HG03442 (cell line): ENCODE measurements at regions not wholly inside any gene's neighbourhood (a gene's known extent, or its start where the extent isn't known, plus 50 kb on each side); places are given as distances from the start of the nearest gene placed in this dataset.
A peak's percentile ranks its signal among the peaks of the same experiment; 100 is the strongest.
"Not testable (repeated sequence)": the region's sequence is repeated elsewhere in the genome, so short reads cannot be mapped to it uniquely, and the experiment has no call there.

ENCODE experiments used
- ATAC-seq: cut with Tn5 transposase; IDR thresholded peaks from one replicate; pipeline ENCODE4 v1.9.1; 2021; ENCODE audit warnings: mild to moderate bottlenecking, moderate library complexity; ENCODE audit not compliant: unreplicated experiment

GRCh38 chr6:4420160-4420865 lies 284.9 kb upstream of the ECI2 start:
- ATAC-seq: no peak

GRCh38 chr6:4415549-4415948 lies 280.2 kb upstream of the ECI2 start:
- ATAC-seq: no peak

GRCh38 chr6:4414078-4414477 lies 278.7 kb upstream of the ECI2 start:
- ATAC-seq: not testable (repeated sequence)

GRCh38 chr6:4413073-4413472 lies 277.7 kb upstream of the ECI2 start:
- ATAC-seq: no peak

GRCh38 chr6:4412488-4412887 lies 277.1 kb upstream of the ECI2 start:
- ATAC-seq: no peak

GRCh38 chr6:4412077-4412476 lies 276.7 kb upstream of the ECI2 start:
- ATAC-seq: no peak

- ATAC-seq: peak; percentile 88
Observed at GRCh38 chr6:4407710-4408109, 272.3 kb upstream of the ECI2 start.

- no peak for ATAC-seq
Observed at GRCh38 chr6:4405621-4406212, 270.3 kb upstream of the ECI2 start.

- ATAC-seq: no peak
Observed at GRCh38 chr6:4404415-4404814, 269.0 kb upstream of the ECI2 start.

- ATAC-seq: no peak
Observed at GRCh38 chr6:4403828-4404227, 268.5 kb upstream of the ECI2 start.

- no peak for ATAC-seq
Observed at GRCh38 chr6:4403023-4403752, 267.8 kb upstream of the ECI2 start.

- no peak for ATAC-seq
Observed at GRCh38 chr6:4402477-4402976, 267.2 kb upstream of the ECI2 start.

- no peak for ATAC-seq
Observed at GRCh38 chr6:4401408-4402368, 266.3 kb upstream of the ECI2 start.

- ATAC-seq: no peak
Observed at GRCh38 chr6:4399656-4400055, 264.3 kb upstream of the ECI2 start.

- no peak for ATAC-seq
Observed at GRCh38 chr6:4398791-4399190, 263.4 kb upstream of the ECI2 start.

GRCh38 chr6:4397307-4397706 lies 261.9 kb upstream of the ECI2 start:
- ATAC-seq: no peak

GRCh38 chr6:4396044-4396443 lies 260.7 kb upstream of the ECI2 start:
- ATAC-seq: no peak

GRCh38 chr6:4395386-4395785 lies 260.0 kb upstream of the ECI2 start:
- no peak for ATAC-seq

GRCh38 chr6:4394786-4395185 lies 259.4 kb upstream of the ECI2 start:
- no peak for ATAC-seq

- no peak for ATAC-seq
Observed at GRCh38 chr6:4388675-4389074, 253.3 kb upstream of the ECI2 start.

GRCh38 chr6:4384656-4385055 lies 249.3 kb upstream of the ECI2 start:
- no peak for ATAC-seq
